NAMALWA (cell line): ENCODE measurements at regions not wholly inside any gene's neighbourhood (a gene's known extent, or its start where the extent isn't known, plus 50 kb on each side); places are given as distances from the start of the nearest gene placed in this dataset.
A peak's percentile ranks its signal among the peaks of the same experiment; 100 is the strongest.
"Not testable (repeated sequence)": the region's sequence is repeated elsewhere in the genome, so short reads cannot be mapped to it uniquely, and the experiment has no call there.

Experiments used
- DNase-seq: peaks from one replicate; pipeline ENCODE4 v3.0.0-alpha.2; 2015; ENCODE audit warnings: low spot score

DNA sequence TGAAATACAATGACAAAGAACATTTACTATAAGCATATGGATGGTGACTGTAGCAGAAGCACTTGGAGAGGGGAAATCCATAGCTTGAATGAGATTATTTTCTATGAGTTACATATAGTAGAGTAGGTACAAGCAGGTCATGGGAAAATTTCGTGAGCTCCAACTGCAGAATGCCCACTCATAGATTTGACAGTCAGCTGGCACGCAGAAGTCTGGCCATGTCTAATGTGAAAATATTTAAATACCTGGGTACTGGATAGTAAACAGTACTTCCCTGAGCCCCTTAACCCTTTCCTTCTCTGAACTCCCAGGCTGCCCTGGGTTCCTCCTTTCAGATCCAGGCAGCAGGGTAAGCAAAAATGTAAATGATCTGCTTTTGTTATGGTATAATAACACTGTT, 209.7 kb downstream of the OTUD1 start:
- DNase-seq, result no peak

DNA sequence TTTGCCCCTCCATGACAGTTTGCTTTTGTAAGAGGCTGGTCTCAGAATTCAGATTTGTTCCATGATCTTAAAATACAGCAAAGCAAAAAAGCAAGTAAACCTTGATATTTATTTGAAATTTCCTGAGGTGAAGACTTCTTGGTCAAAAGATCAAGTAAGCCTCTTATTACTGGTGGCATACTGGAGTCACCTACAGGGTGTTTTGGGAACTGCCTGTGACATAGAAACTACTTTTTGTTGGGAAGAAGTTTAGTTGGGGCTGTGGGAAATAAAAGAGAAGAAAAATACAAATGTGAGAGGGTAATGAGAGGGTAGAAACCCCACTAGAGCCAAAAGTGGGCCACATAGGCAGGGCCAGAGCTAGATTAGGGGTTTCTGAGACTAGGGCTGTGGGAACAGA, 217.9 kb downstream of the OTUD1 start:
- DNase-seq, result peak; percentile 10

DNA sequence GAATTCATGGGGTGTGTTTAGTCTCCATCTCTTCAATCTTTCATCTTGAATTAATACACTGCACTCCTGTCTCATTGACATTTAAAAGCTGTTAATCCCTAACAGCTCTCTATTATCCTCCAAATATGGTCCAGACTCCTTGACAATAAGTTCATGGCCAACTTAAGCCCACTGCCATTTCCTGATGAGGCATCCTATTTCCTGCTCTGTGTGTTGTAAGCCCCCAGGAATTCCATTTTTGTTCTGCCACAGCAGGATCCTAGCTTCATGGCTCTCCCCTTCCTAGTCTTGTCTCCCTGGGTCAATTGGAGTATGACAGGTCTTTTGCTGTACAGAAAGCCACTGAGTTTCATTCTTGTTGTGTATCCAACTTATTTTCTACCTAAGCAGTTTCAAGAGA, 218.8 kb downstream of the OTUD1 start:
- no peak for DNase-seq

DNA sequence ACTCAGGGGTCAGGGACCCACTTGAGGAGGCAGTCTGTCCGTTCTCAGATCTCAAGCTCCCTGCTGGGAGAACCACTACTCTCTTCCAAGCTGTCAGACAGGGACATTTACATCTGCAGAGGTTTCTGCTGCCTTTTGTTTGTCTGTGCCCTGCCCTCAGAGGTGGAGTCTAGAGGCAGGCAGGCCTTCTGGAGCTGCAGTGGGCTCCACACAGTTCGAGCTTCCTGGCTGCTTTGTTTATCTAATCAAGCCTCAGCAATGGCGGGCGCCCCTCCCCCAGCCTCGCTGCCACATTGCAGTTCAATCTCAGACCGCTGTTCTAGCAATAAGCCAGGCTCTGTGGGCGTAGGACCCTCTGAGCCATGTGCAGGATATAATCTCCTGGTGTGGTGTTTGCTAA, 233.0 kb downstream of the OTUD1 start:
- not testable (repeated sequence) for DNase-seq

DNA sequence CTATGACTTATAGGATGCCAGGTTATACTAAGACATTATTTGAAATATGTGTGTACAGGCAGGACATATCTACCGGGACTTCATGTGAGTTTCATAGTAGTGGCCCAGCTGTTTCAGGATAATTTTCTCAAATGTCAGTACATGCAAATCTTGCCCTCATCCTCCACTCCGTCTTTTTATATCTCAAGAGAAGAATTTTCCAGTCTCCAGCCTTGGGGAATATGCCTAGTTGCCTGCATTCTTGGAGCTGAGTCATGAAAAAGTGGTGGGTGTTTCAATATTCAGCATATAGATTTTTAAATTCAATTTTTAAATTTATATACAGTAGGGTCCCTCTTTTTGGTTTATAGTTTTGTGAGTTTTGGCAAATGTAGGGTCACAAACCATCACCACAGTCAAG, 236.7 kb downstream of the OTUD1 start:
- DNase-seq, result no peak

DNA sequence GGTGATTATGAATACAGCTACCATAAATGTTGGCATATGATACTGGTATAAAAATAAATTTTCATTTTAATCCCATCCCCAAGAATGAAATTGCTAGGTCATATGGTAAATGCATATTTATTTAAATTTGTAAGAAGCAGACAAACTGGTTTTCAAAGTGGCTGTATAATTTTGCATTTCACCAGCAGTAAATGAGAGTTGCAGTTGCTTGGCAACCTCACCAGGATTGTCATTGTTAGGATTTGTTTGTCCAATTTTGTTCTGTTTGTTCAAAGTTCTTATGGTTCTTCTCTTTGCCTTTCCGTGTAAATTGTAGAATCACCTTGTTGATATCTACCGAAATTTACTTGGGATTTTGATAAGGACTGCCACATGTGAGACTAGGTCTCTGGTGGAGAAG, 237.4 kb downstream of the OTUD1 start:
- DNase-seq, result no peak

DNA sequence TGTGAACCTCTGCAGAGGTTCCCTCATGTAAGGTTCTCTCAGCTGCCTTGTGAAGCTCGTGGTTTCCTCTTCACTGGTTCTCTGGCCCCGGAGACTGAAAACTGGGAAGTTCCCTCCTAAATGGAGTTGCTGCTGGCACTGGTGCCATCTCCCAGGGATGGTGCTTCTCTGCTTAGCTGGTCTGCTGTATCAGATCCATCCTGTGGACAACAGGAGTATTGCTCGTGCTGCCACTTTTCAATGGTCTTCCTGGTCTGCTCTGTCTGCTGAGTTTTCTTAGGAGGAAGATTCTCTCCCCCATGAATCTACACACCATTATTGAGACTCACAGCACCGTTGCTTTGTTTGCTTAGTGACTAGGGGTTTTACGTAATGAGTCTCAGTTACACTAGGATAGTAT, 247.8 kb downstream of the OTUD1 start:
- DNase-seq, result no peak

DNA sequence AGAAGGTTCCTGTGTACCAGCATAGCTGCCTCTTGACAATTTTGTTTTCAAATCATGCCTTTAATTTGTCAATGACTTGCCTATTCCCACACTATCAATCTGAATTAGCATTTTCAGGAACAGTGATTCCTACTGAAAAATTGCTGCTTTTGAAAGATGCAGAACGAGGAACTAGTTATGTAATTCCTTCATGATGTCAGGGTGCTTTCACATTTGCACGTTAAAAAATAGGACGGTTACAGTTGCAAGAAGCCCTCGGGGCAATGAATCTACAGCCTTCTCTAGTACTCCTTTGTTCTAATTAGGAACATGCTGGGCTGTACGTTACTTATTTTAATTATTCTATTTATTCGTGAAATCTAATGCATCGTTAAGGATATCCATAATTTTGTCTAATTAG, 253.9 kb downstream of the OTUD1 start:
- DNase-seq, result no peak

DNA sequence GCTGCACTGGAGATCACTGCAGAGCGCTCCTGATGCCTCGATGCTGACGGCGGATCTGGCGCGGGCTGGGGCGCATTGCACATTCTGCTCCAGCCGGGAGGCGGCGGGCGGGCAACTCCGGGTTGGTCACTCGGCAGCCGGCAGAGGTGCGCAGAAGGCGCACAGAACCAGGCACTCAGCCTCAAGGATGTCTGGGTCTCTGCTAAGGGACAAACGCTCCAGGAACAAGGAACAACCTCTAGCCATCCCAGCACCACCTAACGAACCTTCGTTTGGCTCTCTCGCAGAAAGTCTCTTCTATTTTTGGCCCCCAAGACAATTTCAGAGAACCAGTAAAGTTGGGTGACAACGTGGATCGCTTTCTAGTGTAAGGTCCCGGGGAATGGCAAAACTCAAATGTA, 254.6 kb downstream of the OTUD1 start:
- DNase-seq, result no peak

DNA sequence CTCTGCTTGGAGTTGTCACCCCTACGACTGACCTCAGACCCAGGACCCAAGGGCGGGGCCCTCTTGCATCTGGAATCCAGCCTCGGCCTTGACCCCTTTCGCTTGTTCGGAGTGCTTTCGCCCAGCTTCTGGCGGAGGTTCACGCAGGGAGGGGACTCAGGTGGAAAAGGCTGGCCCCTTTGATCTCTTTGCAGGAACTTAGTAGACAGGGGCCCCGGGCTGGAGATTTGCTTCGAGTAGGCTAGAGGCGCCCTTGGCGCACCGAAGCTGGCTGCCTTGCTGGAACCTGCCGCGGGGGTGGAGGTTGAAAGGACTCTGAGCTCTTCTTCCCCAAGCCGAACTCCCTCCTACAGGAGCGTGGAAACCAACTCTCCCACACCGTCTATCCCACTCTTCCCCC, 255.1 kb downstream of the OTUD1 start:
- no peak for DNase-seq

DNA sequence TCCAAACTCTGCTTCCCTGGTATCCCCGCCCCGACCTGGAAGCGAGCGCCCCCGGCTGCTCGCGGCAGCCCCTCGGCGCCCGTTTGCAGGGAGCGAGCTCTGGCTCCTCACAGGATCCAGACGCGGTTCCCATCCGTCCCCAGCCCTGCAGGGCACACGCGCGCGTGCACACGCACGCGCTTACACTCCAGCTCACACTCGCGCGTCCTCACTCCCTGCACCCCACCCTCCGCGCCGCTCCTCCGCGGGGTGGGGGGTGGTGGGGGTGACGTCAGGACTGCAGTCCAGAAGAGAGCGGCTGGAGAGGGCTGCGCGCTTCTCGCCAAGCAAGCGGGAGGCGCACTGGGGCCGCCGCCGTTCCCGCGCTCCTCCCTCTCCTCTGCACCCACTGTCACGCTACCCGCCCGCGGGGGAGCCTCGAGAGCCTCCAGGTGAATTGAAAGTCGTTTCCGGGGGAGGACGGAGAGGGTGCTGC, 255.6 kb downstream of the OTUD1 start:
- no peak for DNase-seq

DNA sequence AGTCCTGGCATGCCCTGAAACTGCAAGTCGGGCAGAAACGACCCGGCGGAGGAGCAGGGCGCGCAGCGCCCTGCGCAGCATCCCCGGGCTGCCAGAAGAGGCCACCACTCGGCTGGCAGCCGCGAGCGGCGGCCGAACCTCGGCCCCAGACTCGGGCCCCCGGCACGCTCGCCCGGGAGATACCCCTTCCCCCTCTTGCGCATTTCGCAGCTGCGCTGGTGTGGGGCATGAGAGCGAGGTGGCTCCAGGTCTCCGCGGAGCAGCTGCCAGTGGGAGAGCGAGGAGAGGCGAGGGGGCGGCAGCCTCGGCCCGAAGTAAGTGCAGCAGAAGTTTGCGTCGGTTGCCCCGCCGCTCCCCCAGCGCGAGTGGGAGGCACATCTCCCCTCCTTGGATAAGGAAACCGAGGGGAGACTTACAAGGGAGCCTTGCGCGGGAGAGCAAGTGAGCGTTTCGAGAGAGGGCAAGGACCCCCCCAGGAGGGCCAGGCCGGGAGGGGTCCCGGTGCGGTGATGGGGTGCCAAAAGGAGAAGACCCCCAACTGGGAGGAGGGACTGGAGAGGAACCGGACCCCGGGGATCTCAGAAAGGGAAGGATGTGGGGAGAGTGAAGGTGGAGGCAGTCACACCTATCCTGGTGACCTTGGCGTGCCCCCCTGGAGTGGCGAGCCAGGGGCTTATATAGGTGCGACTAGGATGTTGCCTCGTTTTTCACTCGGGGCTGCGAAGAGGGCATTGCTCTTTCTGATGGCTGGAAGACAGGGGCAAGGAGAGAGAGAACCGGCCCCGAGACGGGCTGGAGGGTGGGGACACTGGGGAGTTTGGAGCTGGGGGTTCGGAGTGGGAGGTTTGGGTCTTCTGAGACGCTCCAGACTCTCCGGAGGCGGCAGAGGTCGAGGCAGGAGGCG, 256.3 kb downstream of the OTUD1 start:
- no peak for DNase-seq

DNA sequence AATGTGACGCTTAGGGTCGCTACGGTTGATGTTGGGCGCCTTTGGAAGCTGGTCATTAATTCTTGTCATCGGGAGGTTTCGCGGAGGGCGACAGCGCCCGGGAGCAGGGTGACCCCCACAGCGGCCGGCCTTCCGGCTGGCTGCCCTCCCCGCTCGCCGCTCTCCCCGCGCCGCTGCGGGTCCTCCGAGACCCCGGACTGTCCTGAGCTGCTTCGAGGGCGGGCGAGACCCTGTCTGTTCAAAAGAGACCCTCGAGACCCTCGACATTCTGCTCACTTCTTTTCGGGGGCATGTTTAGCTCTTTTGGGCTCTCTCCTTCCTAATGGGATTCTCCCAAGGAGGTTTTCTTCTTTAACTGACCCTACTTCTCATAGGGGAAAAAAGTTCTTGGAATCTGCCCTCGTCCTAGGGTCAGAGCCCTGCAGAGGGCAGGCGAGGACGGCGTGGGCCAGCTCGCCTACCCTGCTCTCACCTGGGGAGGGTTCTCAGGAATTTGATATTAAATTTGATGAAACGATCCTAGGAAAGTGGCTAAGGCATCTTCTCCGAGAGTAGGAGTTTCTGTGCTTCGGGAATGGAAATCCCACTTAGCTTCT, 257.0 kb downstream of the OTUD1 start:
- no peak for DNase-seq

DNA sequence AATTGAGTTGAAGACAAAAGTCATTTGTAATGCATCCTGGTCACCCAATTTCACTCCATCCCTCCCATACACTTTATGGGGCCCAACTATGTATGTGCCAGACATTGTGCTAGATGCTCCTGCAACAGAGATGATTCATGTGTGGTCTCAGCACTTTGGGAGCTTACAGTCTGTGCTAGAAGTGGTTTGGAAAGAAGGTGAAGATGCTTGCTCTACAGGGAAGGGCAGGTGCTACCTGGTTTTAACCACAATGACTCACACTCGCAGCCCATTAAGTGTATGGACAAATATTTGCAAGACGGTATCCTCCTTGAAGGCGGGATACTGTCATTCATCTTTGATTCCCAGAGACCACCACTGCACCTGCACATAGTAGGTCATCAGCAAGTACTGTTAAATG, 257.6 kb downstream of the OTUD1 start:
- DNase-seq, result no peak

DNA sequence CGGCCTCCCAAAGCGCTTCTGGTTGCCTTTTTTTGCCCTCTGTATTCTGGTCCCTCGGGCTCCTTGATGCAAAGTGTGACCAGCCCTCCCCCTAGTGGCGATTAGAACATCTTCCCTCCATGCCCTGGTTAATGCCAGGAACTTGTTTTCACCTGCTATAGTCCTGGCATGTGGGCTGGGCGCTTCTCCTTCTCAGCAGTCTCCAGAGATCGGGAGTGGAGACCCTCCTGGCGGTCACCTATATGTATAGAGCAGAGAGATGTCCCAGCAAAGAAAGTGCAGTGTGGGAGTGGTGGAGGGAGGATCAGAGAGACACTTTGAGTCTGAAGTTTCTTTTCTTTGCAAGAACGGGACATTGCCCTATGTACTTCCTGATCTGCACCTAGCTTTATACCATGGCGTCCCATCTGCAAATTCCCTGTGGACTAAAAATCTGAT, 264.1 kb downstream of the OTUD1 start:
- peak; percentile 81 for DNase-seq

DNA sequence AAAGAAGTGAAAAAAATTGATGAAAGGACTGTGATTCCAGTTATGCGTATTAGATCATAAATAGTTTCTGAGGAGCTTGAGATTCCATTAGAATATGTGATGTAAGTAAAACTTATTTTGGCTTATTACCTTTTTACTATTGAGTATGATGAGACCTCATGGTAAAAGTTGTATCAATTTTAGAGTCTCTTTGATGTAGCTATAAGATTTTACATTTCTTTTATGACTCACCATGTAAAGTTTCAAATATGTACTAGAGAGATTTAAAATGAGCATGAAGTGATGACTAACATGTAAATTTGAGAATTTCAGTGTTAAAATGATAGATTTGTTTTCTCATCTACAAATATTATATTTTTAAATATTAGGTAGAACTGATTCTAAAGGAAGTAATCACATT, 276.5 kb downstream of the OTUD1 start:
- no peak for DNase-seq

DNA sequence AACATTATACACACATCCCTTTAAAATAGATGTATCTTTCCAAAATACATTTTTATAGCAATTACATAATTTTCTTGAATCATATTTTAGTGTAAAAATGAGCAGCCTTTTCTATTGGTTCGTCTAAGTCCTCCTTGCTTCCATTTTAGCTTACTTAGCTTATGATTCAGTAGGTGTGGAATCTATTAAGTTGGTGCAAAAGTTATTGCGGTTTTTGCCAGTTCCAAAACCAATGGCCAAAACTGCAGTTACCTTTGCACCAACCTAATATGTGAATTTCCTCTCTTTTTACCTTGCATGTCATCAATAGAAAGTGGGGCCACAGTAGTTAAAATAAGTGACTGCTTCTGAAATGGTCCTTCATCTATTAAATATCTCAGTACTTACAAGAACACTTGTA, 279.0 kb downstream of the OTUD1 start:
- no peak for DNase-seq

DNA sequence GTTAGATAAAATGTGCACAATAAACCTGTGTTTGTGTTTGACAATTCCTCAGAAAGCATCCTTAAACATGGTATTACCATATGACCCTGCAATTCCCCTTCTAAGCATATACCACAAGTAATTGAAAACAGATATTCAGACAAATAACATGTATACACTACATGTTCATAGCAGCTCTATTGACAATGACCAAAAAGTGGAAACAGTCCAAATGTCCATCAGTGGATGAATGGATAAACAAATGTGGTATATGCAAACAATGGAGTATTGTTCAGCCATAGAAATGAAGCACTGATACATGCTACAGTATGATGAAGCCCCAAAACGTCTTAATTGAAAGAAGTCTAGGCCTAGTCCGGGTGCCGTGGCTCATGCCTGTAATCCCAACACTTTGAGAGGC, 280.1 kb downstream of the OTUD1 start:
- DNase-seq, result no peak

DNA sequence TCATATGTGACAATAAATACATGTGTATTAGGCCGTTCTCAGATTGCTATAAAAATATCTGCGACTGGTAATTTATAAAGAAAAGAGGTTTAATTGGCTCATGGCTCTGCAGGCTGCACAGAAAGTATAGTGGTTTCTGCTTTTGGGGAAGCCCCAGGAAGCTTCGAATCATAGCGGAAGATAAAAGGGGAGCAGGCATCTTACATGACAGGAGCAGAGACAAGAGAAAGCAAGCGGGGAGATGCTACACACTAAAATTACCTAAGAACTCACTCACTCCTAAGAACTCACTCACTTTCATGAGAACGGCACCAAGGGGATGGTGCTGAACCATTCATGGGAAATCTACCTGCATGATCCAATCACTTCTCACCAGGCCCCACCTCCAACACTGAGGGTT, 284.9 kb downstream of the OTUD1 start:
- no peak for DNase-seq

DNA sequence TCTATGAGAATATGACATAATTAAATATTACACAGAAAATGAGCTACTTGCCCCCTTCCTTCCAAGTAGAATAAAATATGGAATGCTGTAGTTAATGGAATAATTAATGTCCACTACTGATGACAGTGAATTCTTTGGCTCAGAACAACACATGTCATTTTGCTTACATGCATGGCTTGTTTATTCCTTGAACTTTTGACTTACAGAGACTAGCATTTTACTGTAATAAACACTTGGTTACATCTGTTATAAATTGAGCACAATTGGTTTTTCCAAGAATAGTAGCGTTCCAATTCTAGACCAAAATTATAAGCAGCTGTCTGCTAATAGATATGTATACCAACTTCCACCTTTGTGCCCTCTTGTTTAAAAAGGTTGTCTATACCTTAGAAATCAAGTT, 286.7 kb downstream of the OTUD1 start:
- no peak for DNase-seq

DNA sequence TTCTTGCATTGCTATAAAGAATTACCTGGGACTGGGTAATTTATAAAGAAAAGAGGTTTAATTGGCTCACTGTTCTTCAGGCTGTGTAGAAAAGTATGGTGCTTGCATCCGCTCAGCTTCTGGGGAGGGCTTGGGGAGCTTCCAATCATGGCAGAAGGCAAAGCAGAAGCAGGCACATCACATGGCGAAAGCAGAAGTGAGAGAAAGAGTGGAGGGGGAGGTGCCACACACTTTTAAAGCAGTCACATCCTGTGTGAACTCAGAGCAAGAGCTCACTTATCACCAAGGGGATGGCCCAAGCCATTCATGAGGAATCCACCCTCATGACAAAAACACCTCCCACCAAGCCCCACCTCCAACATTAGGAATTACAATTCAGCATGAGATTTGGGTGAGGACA, 303.5 kb downstream of the OTUD1 start:
- DNase-seq, result peak; percentile 38

DNA sequence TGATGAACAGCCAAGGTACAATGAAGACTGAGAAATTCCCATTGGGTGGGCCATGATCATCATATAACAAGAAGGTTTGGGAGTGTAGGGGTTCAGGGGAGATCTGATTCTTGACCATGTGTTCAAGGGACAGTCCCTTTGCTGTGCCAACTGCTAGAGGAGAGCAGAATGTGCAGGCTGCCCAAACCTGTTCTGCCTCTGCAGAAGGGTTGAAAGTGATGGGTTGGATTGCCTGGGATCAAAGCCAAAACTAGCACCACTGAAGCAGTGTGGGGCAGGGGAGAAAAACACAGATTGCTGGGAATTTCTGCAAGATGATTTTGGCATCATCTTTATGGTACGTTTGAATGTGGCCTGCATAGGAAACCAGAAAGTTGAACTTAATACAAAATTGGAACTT, 303.9 kb downstream of the OTUD1 start:
- DNase-seq, result no peak

DNA sequence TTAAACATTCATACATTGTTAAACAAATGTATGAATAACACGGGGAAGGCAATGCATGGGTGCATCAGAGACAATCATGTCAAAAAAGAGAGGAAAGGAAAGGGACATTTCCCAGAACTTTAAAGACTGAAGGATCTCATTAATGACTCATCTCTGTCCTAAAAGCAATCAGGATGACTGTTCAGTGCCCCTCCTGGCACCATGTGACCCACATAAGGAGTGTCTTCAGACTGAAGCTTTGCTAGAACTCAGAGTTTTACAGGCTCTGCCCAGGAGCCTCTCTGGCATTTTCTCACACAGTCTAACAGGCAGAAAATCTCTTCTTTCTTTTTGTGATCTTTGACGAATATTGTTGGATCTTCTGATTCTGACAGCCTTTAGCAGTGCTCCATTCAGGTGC, 315.3 kb downstream of the OTUD1 start:
- DNase-seq, result no peak

DNA sequence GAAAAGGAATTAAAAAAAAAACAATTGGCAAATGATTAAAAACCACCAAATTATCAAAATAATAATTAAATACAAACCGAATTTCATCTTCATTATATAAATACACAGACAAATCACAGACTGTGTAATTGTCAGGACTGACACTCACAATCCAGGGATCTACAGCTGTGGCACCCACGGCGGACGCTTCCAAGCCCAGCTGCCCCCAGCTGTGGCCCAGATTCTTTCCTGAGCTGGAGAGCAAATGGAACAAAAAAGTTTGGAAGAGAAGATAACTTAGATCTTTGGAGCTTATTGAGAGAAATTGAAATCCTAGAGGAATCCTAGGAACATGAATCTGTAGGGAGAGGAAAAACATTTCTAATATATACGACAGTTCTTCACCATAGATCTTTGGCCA, 316.1 kb downstream of the OTUD1 start:
- DNase-seq, result no peak
